HepG2 (cell line): ENCODE measurements at regions not wholly inside any gene's neighbourhood (a gene's known extent, or its start where the extent isn't known, plus 50 kb on each side); places are given as distances from the start of the nearest gene placed in this dataset.

Source experiments
- ATAC-seq: fragments of 200-7000 bp; cut with Tn5 transposase; 3 replicates; pipeline ENCODE4 v1.9.1; 2020; ENCODE audit warnings: mild to moderate bottlenecking, moderate library complexity
- BruUV-seq: library from RNA; stranded (reverse); fragments of 400-500 nt; replicated peaks from 2 replicates; lab custom pipeline; 2021; lab: Mats Ljungman, UMichigan
- CTCF ChIA-PET: fragments of 300-600 bp; formaldehyde crosslinking; extraction: SDS; loops from one replicate; lab custom pipeline; 2021; ENCODE audit warnings: low total read pairs, inconsistent platforms, low intra/inter-chr PET ratio; lab: Yijun Ruan, JAX
- POLR2A ChIA-PET: fragments of 350-600 bp; sonication (Branson Sonifier 250); formaldehyde crosslinking; loops from one replicate; lab custom pipeline; 2020; ENCODE audit warnings: antibody characterized with exemption, inconsistent platforms; lab: Yijun Ruan, JAX
- DNase-seq: peaks from one replicate; pipeline ENCODE4 v3.0.0-alpha.2; 2015; ENCODE audit warnings: low spot score
- FAIRE-seq: peaks from 3 replicates; lab custom pipeline; 2011; peaks lifted over from hg19 to GRCh38; lab: Jason Lieb, UNC
- H2AFZ ChIP-seq: one replicate; pipeline ENCODE4 v1.6.1; 2011; ENCODE audit warnings: low read length, inconsistent platforms
- H3K27ac ChIP-seq: fragments of 300-600 bp; 3 replicates; pipeline ENCODE4 v1.8.0; 2011; ENCODE audit warnings: mixed run types, mild to moderate bottlenecking, mixed read lengths, low read length, inconsistent platforms; ENCODE audit not compliant: insufficient read depth; ENCODE audit errors: extremely low read length
- H3K27me3 ChIP-seq, 2 experiments: fragments of 200-600 bp in 1 of 2; 2 replicates in 1 of 2; 3 replicates in 1 of 2; pipeline versions ENCODE4 v1.6.0 to v1.8.0; 2011; ENCODE audit warnings: low read length in 2 of 2, mild to moderate bottlenecking in 2 of 2, moderate library complexity in 2 of 2, inconsistent platforms in 1 of 2; ENCODE audit not compliant: insufficient read depth in 2 of 2, control insufficient read depth in 1 of 2
- H3K36me3 ChIP-seq, 2 experiments: fragments of 200-600 bp in 1 of 2; replicated peaks in 1 of 2; 2 replicates in 1 of 2; 3 replicates in 1 of 2; pipeline versions ENCODE4 v1.5.1 to v1.8.0; 2011; ENCODE audit warnings: low read length in 2 of 2, inconsistent platforms in 1 of 2; ENCODE audit not compliant: insufficient read depth in 2 of 2, control insufficient read depth in 1 of 2
- H3K4me1 ChIP-seq: 2 replicates; pipeline ENCODE4 v1.5.1; 2012; ENCODE audit warnings: low read length, inconsistent platforms; ENCODE audit not compliant: insufficient read depth
- H3K4me2 ChIP-seq: 2 replicates; pipeline ENCODE4 v1.6.0; 2011; ENCODE audit warnings: low read depth, low read length, inconsistent platforms
- H3K4me3 ChIP-seq, 3 experiments: fragments of 200-600 bp in 1 of 3; sonication (generic), shearing (Covaris generic) in 1 of 3; replicated peaks in 1 of 3; 2 replicates each; pipeline ENCODE4 v1.5.1; 2011 to 2016; ENCODE audit warnings: low read length in 3 of 3, inconsistent platforms in 2 of 3, low read depth in 2 of 3, mild to moderate bottlenecking in 2 of 3, control low read depth in 1 of 3, mixed read lengths in 1 of 3; ENCODE audit not compliant: insufficient read depth in 1 of 3
- H3K79me2 ChIP-seq: one replicate; pipeline ENCODE4 v1.6.1; 2011; ENCODE audit warnings: low read length, inconsistent platforms; ENCODE audit not compliant: insufficient read depth
- H3K9ac ChIP-seq: 2 replicates; pipeline ENCODE4 v1.6.0; 2011; ENCODE audit warnings: mild to moderate bottlenecking, low read depth, low read length, inconsistent platforms; ENCODE audit not compliant: insufficient read depth
- H3K9me3 ChIP-seq: 2 replicates; pipeline ENCODE4 v1.5.1; 2012; ENCODE audit warnings: mild to moderate bottlenecking, low read length
- H4K20me1 ChIP-seq: 2 replicates; pipeline ENCODE4 v1.6.0; 2011; ENCODE audit warnings: inconsistent platforms, mild to moderate bottlenecking, low read length, moderate library complexity; ENCODE audit not compliant: insufficient read depth
- CAMTA2 ChIP-seq: sonication (generic); formaldehyde crosslinking; IDR thresholded peaks from 2 replicates; pipeline ENCODE4 v1.4.0; 2020; ENCODE audit warnings: mild to moderate bottlenecking, missing genetic modification reagents, borderline replicate concordance
- DNMT3B ChIP-seq: conservative IDR thresholded peaks from 2 replicates; pipeline ENCODE4 v1.6.1; 2016; ENCODE audit warnings: missing biosample characterization, control low read depth
- GTF2F1 ChIP-seq: fragments of 150-350 bp; IDR thresholded peaks from 2 replicates; pipeline ENCODE4 v1.6.1; 2014; ENCODE audit warnings: low read length
- NFE2 ChIP-seq: sonication (generic); formaldehyde crosslinking; IDR thresholded peaks from 2 replicates; pipeline ENCODE4 v1.4.0; 2020; ENCODE audit warnings: missing genetic modification reagents
- PRDM15 ChIP-seq: sonication (generic); formaldehyde crosslinking; IDR thresholded peaks from 2 replicates; pipeline ENCODE4 v1.4.0; 2020; ENCODE audit warnings: missing genetic modification reagents
- RORA ChIP-seq: sonication (generic); formaldehyde crosslinking; IDR thresholded peaks from 2 replicates; pipeline ENCODE4 v1.5.0; 2020; ENCODE audit warnings: mild to moderate bottlenecking, missing genetic modification reagents, moderate library complexity
- SIX1 ChIP-seq: sonication (generic); formaldehyde crosslinking; IDR thresholded peaks from 2 replicates; pipeline ENCODE4 v1.4.0; 2020; ENCODE audit warnings: missing genetic modification reagents, borderline replicate concordance
- SOX6 ChIP-seq, 2 experiments: fragments of 450-650 bp in 1 of 2; sonication (generic) in 1 of 2; formaldehyde crosslinking in 1 of 2; IDR thresholded peaks; 2 replicates each; pipeline versions ENCODE4 v1.4.0 to v1.6.1; 2017 to 2020; ENCODE audit warnings: antibody characterized with exemption in 1 of 2, mild to moderate bottlenecking in 1 of 2, missing genetic modification reagents in 1 of 2
- THAP11 ChIP-seq: IDR thresholded peaks from 2 replicates; pipeline ENCODE4 v1.6.1; 2016; ENCODE audit warnings: missing biosample characterization, missing genetic modification reagents
- XBP1 ChIP-seq: sonication (generic); formaldehyde crosslinking; IDR thresholded peaks from 2 replicates; pipeline ENCODE4 v1.5.0; 2020; ENCODE audit warnings: missing genetic modification reagents
- ZNF17 ChIP-seq: sonication (generic); formaldehyde crosslinking; IDR thresholded peaks from 2 replicates; pipeline ENCODE4 v1.5.0; 2020; ENCODE audit warnings: mild to moderate bottlenecking, missing genetic modification reagents
- ZNF276 ChIP-seq: sonication (generic); formaldehyde crosslinking; IDR thresholded peaks from 2 replicates; pipeline ENCODE4 v1.4.0; 2020; ENCODE audit warnings: mild to moderate bottlenecking, low read depth, missing genetic modification reagents
- ZNF572 ChIP-seq: sonication (generic); formaldehyde crosslinking; IDR thresholded peaks from 2 replicates; pipeline ENCODE4 v1.5.1; 2020; ENCODE audit warnings: mild to moderate bottlenecking, missing genetic modification reagents
- WGBS: methylation state at CpG from one replicate; pipeline ENCODE4 v1.1.6; 2017; ENCODE audit warnings: low lambda C conversion rate; 5-methylcytosine and 5-hydroxymethylcytosine counted together
- in situ Hi-C: cut with HindIII; loops from 2 replicates; pipeline ENCODE4 v1.10.0; 2017; ENCODE audit warnings: low pct_unique_long_range_greater_than_20kb; ENCODE audit not compliant: extremely low pct_ligation_motif_present
- intact Hi-C: fragments of 100-400 bp; cut with micrococcal nuclease; formaldehyde crosslinking; loops from one replicate; pipeline ENCODE4 v1.10.0; 2022; ENCODE audit not compliant: unreplicated experiment

GRCh38 chrX:98605941-98606340 is 1722.2 kb downstream of the RPA4 start (continued):
- TF ChIP-seq PRDM15 (CRISPR knock-in tag) = no peak

- no peaks in the 10 kb centered on the region for H3K36me3 ChIP-seq
- no peaks in the 10 kb centered on the region for H3K27me3 ChIP-seq
- FAIRE-seq = no peak
- TF ChIP-seq DNMT3B (CRISPR knock-in tag) (no peak), CAMTA2 (CRISPR knock-in tag) (no peak), ZNF17 (CRISPR knock-in tag) (no peak), THAP11 (no peak), RORA (no peak), SIX1 (CRISPR knock-in tag) (no peak), XBP1 (CRISPR knock-in tag) (no peak), NFE2 (CRISPR knock-in tag) (no peak), SOX6 (IDR thresholded peaks at IDR 0.05) (no peak), SOX6 (CRISPR knock-in tag; IDR thresholded peaks at IDR 0.05) (no peak), ZNF572 (CRISPR knock-in tag) (no peak), ZNF276 (CRISPR knock-in tag) (no peak), GTF2F1 (no peak)
- TF ChIP-seq, all 625 proteins: peak for 0
- 0% methylated on average over 1 of the region's 2 CpGs for WGBS
- Histone ChIP-seq H3K27ac (no peak overlapping the region), H3K4me2 (no peak overlapping the region), H2AFZ (no peak overlapping the region), H3K4me3 (no peak overlapping the region), H3K79me2 (no peaks in the 10 kb centered on the region), H3K9me3 (no peaks in the 10 kb centered on the region), H4K20me1 (no peaks in the 10 kb centered on the region), H3K4me1 (no peaks in the 10 kb centered on the region), H3K9ac (no peak overlapping the region)
- in situ Hi-C loops = no loop called here
- ChIA-PET CTCF (no interaction called here), POLR2A (no interaction called here)
- ATAC-seq (no peak), DNase-seq (no peak)
- intact Hi-C loops = no loop called here
- BruUV-seq = no TSS peak
Measured at GRCh38 chrX:98607739-98608138, 1724.0 kb downstream of the RPA4 start.
